GM23248 (cell line): ENCODE measurements at regions not wholly inside any gene's neighbourhood (a gene's known extent, or its start where the extent isn't known, plus 50 kb on each side); places are given as distances from the start of the nearest gene placed in this dataset.

ENCODE experiments used
- DNase-seq: peaks from one replicate; pipeline ENCODE4 v3.0.0-alpha.2; 2015
- H2AFZ ChIP-seq: fragments of 200-600 bp; sonication (generic); 2 replicates; pipeline ENCODE4 v1.6.1; 2016; ENCODE audit warnings: antibody characterized with exemption
- H3F3A ChIP-seq: fragments of 200-600 bp; sonication (generic); 2 replicates; pipeline ENCODE4 v1.6.1; 2016; ENCODE audit warnings: mild to moderate bottlenecking, antibody characterized with exemption, mixed run types; ENCODE audit not compliant: insufficient read depth
- H3K27ac ChIP-seq: fragments of 200-600 bp; sonication (generic); 2 replicates; pipeline ENCODE4 v1.5.1; 2016; ENCODE audit warnings: mild to moderate bottlenecking
- H3K27me3 ChIP-seq: fragments of 200-600 bp; sonication (generic); replicated peaks from 2 replicates; pipeline ENCODE4 v1.6.1; 2016; ENCODE audit warnings: mild to moderate bottlenecking; ENCODE audit not compliant: insufficient read depth
- H3K36me3 ChIP-seq: fragments of 200-600 bp; sonication (generic); 2 replicates; pipeline ENCODE4 v1.6.1; 2016; ENCODE audit warnings: low read depth, mild to moderate bottlenecking
- H3K4me1 ChIP-seq: fragments of 200-600 bp; sonication (generic); 2 replicates; pipeline ENCODE4 v1.6.1; 2016; ENCODE audit warnings: mild to moderate bottlenecking; ENCODE audit not compliant: insufficient read depth
- H3K4me2 ChIP-seq: fragments of 200-600 bp; sonication (generic); one replicate; pipeline ENCODE4 v1.6.1; 2016; ENCODE audit warnings: mild to moderate bottlenecking; ENCODE audit not compliant: unreplicated experiment
- H3K4me3 ChIP-seq: fragments of 200-600 bp; sonication (generic); 2 replicates; pipeline ENCODE4 v1.5.1; 2016; ENCODE audit warnings: mild to moderate bottlenecking
- H3K79me2 ChIP-seq: fragments of 200-600 bp; sonication (generic); 2 replicates; pipeline ENCODE4 v1.6.1; 2016; ENCODE audit warnings: mild to moderate bottlenecking; ENCODE audit not compliant: insufficient read depth
- H3K9ac ChIP-seq: fragments of 200-600 bp; sonication (generic); 2 replicates; pipeline ENCODE4 v1.6.1; 2016; ENCODE audit warnings: mild to moderate bottlenecking
- H3K9me2 ChIP-seq: fragments of 200-600 bp; sonication (generic); 2 replicates; pipeline ENCODE4 v1.6.1; 2016; ENCODE audit warnings: mixed run types, mild to moderate bottlenecking, moderate library complexity; ENCODE audit not compliant: insufficient read depth
- H3K9me3 ChIP-seq: fragments of 200-600 bp; sonication (generic); one replicate; pipeline ENCODE4 v1.6.1; 2017; ENCODE audit warnings: low read depth
- H4K20me1 ChIP-seq: fragments of 200-600 bp; sonication (generic); 2 replicates; pipeline ENCODE4 v1.6.0; 2016; ENCODE audit not compliant: insufficient read depth
- EZH2 ChIP-seq: fragments of 200-600 bp; sonication (generic); IDR thresholded peaks from 2 replicates; pipeline ENCODE4 v1.6.1; 2018; ENCODE audit warnings: antibody characterized with exemption, mild to moderate bottlenecking; ENCODE audit not compliant: insufficient read depth, poor library complexity, severe bottlenecking
- EZH2phosphoT487 ChIP-seq: fragments of 200-600 bp; sonication (generic); IDR thresholded peaks from 2 replicates; pipeline ENCODE4 v1.6.1; 2018; ENCODE audit warnings: antibody characterized with exemption, moderate library complexity, mild to moderate bottlenecking, low read depth; ENCODE audit not compliant: insufficient read depth
- WGBS, 2 experiments: methylation state at CpG; one replicate each; pipeline ENCODE4 v1.1.6; 2015 to 2017; ENCODE audit warnings: low lambda C conversion rate in 2 of 2, low coverage in 1 of 2; ENCODE audit errors: missing lambda C conversion rate in 2 of 2; 5-methylcytosine and 5-hydroxymethylcytosine counted together
- in situ Hi-C: fragments of 300-500 bp; cut with MboI; formaldehyde crosslinking; loops from 2 replicates; pipeline ENCODE4 v1.15.0; 2020

DNA sequence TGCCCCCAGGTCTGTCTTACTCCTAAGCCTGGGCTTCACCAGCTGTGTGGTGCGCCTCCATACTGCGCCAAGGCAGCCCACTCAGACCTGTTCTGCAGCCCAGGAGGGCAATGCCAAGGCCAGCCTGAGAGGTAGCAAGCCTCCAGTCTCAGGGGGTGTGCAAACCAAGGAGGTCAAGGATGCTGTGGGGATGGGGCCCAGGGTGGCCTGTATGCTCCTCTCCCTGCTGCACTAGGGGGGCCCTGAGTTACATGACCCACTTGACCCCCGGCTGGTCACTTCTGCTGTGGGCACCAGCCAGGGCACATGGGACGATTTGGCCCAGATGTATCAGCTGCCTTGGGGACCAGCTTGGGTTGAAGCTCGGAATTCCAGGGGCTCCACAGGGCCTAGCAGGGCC, 70.0 kb upstream of the SLC6A6 start:
- Histone ChIP-seq H3K9ac (no peak overlapping the region), H3F3A (no peaks in the 10 kb centered on the region), H3K9me3 (no peaks in the 10 kb centered on the region), H4K20me1 (no peaks in the 10 kb centered on the region), H3K9me2 (no peaks in the 10 kb centered on the region), H3K4me2 (no peak overlapping the region), H3K27me3 (peaks cover 13% of the 10 kb centered on the region), H2AFZ (no peak overlapping the region), H3K4me3 (no peak overlapping the region), H3K4me1 (no peaks in the 10 kb centered on the region), H3K27ac (no peak overlapping the region), H3K36me3 (no peaks in the 10 kb centered on the region), H3K79me2 (no peaks in the 10 kb centered on the region)
- in situ Hi-C loops = no loop called here
- no peak for DNase-seq
- TF ChIP-seq EZH2phosphoT487 (no peak), EZH2 (no peak)
- WGBS, 2 experiments = 75 to 82% methylated on average over 5 of the region's 5 CpGs

DNA sequence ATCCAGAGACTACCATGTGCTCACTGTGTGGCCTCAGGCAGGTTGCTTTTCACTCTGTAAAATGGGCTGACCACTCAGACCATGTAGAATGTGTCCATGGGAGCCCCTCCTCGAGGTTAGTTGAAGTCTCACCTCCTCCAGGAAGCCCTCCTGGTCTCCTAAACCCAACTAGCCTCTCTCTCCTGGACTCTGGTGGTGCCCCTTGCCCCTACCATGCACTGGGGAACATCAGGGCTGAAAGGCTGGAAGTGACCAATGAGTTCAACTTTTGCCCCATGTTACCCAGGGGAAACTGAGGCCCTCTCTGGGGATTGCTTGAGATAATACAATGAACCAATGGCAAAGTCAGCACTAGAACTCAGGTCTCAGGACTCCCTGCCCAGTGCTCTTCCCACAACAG, 69.2 kb upstream of the SLC6A6 start:
- Histone ChIP-seq H3K27me3 (peaks cover 21% of the 10 kb centered on the region), H3F3A (no peaks in the 10 kb centered on the region), H3K4me1 (no peaks in the 10 kb centered on the region), H3K79me2 (no peaks in the 10 kb centered on the region), H3K9ac (no peak overlapping the region), H3K9me2 (no peaks in the 10 kb centered on the region), H3K4me2 (no peak overlapping the region), H4K20me1 (no peaks in the 10 kb centered on the region), H3K36me3 (no peaks in the 10 kb centered on the region), H3K9me3 (no peaks in the 10 kb centered on the region), H3K27ac (no peak overlapping the region), H3K4me3 (no peak overlapping the region), H2AFZ (no peak overlapping the region)
- 25 to 43% methylated on average over 1 of the region's 1 CpG for WGBS, 2 experiments
- in situ Hi-C loops = no loop called here
- TF ChIP-seq EZH2phosphoT487 = no peak
- no peak for TF ChIP-seq EZH2
- no peak for DNase-seq

DNA sequence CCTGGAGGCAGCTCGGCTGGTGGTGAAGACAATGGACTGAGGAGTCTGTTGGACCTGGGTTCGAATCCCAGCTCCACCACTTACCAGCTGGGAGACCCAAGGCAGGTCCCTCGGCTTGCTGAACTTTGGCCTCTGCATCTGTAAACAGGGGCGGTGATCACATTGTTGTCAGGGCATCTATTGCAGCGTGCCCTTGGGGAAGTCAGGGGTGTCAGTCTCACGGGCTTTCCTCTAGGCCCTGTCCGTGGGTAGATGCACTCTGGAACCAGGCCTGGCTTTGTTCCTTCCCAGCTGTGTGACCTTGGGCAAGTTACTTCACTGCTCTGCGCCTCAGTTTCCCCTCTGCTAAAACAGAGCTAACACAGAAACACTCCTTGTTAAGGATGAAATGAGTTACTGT, 68.8 kb upstream of the SLC6A6 start:
- H2AFZ ChIP-seq = no peak overlapping the region
- no peaks in the 10 kb centered on the region for H3K79me2 ChIP-seq
- no peaks in the 10 kb centered on the region for H3K9me3 ChIP-seq
- no peaks in the 10 kb centered on the region for H3K4me1 ChIP-seq
- no peak overlapping the region for H3K4me3 ChIP-seq
- no peak overlapping the region for H3K27ac ChIP-seq
- no peak overlapping the region for H3K9ac ChIP-seq
- H3F3A ChIP-seq = no peaks in the 10 kb centered on the region
- no peaks in the 10 kb centered on the region for H4K20me1 ChIP-seq
- WGBS, 2 experiments = 64 to 68% methylated on average over 8 of the region's 8 CpGs
- H3K27me3 ChIP-seq = peaks cover 25% of the 10 kb centered on the region
- H3K36me3 ChIP-seq = no peaks in the 10 kb centered on the region
- no peak for TF ChIP-seq EZH2phosphoT487
- no peak for TF ChIP-seq EZH2
- H3K4me2 ChIP-seq = no peak overlapping the region
- in situ Hi-C loops = no loop called here
- H3K9me2 ChIP-seq = no peaks in the 10 kb centered on the region
- no peak for DNase-seq

GRCh38 chr3:14334136-14334535, 68.3 kb upstream of the SLC6A6 start:
- Histone ChIP-seq H3K4me3 (no peak overlapping the region), H3K9me2 (no peaks in the 10 kb centered on the region), H3K79me2 (no peaks in the 10 kb centered on the region), H3K4me1 (no peaks in the 10 kb centered on the region), H3K27me3 (peaks cover 26% of the 10 kb centered on the region), H3K9ac (no peak overlapping the region), H4K20me1 (no peaks in the 10 kb centered on the region), H3K27ac (no peak overlapping the region), H3K36me3 (no peaks in the 10 kb centered on the region), H3K9me3 (no peaks in the 10 kb centered on the region), H3F3A (no peaks in the 10 kb centered on the region), H3K4me2 (no peak overlapping the region), H2AFZ (no peak overlapping the region)
- in situ Hi-C loops = no loop called here
- TF ChIP-seq EZH2phosphoT487 (no peak), EZH2 (no peak)
- no peak for DNase-seq
- 54 to 62% methylated on average over 4 of the region's 4 CpGs for WGBS, 2 experiments

GRCh38 chr3:14334936-14335335, 67.5 kb upstream of the SLC6A6 start:
- no peak overlapping the region for H3K4me3 ChIP-seq
- no peak for TF ChIP-seq EZH2phosphoT487
- H3K36me3 ChIP-seq = no peaks in the 10 kb centered on the region
- no peaks in the 10 kb centered on the region for H3K9me2 ChIP-seq
- in situ Hi-C loops = no loop called here
- no peak overlapping the region for H3K27ac ChIP-seq
- no peaks in the 10 kb centered on the region for H3K9me3 ChIP-seq
- DNase-seq = no peak
- no peak overlapping the region for H3K9ac ChIP-seq
- no peak overlapping the region for H3K4me2 ChIP-seq
- H3F3A ChIP-seq = no peaks in the 10 kb centered on the region
- no peaks in the 10 kb centered on the region for H3K79me2 ChIP-seq
- H2AFZ ChIP-seq = no peak overlapping the region
- 71 to 74% methylated on average over 7 of the region's 7 CpGs for WGBS, 2 experiments
- peaks cover 26% of the 10 kb centered on the region for H3K27me3 ChIP-seq
- H3K4me1 ChIP-seq = no peaks in the 10 kb centered on the region
- no peaks in the 10 kb centered on the region for H4K20me1 ChIP-seq
